Peyer's patch (tissue), 4 donors: ENCODE measurements at regions not wholly inside any gene's neighbourhood (a gene's known extent, or its start where the extent isn't known, plus 50 kb on each side); places are given as distances from the start of the nearest gene placed in this dataset.

ENCODE experiments used
- POLR2A ChIP-seq, 2 donors: fragments of 450-650 bp; IDR thresholded peaks; one replicate each; pipeline ENCODE4 v1.5.1; 2017; ENCODE audit warnings: antibody characterized with exemption in 2 of 2, mild to moderate bottlenecking in 2 of 2, moderate library complexity in 2 of 2
- TF ChIP-seq, protein P1 (sequence below), 6 experiments: fragments of 450-650 bp in 4 of 6; fragments of 200-600 bp in 2 of 6; sonication (generic) in 1 of 6; IDR thresholded peaks; one replicate each; pipeline ENCODE4 v1.5.1; 2017 to 2019; ENCODE audit warnings: antibody characterized with exemption in 6 of 6, mild to moderate bottlenecking in 3 of 6, moderate library complexity in 1 of 6

- TF ChIP-seq, protein P1, sequence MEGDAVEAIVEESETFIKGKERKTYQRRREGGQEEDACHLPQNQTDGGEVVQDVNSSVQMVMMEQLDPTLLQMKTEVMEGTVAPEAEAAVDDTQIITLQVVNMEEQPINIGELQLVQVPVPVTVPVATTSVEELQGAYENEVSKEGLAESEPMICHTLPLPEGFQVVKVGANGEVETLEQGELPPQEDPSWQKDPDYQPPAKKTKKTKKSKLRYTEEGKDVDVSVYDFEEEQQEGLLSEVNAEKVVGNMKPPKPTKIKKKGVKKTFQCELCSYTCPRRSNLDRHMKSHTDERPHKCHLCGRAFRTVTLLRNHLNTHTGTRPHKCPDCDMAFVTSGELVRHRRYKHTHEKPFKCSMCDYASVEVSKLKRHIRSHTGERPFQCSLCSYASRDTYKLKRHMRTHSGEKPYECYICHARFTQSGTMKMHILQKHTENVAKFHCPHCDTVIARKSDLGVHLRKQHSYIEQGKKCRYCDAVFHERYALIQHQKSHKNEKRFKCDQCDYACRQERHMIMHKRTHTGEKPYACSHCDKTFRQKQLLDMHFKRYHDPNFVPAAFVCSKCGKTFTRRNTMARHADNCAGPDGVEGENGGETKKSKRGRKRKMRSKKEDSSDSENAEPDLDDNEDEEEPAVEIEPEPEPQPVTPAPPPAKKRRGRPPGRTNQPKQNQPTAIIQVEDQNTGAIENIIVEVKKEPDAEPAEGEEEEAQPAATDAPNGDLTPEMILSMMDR (IDR thresholded peaks at IDR 0.05), result no peak
- no peak for TF ChIP-seq POLR2A (IDR thresholded peaks at IDR 0.05)
These were observed 1013.2 kb downstream of the MRPL39 start for GRCh38 chr21:24594082-24594481.
